ENCODE measurements at regions not wholly inside any gene's neighbourhood (a gene's known extent, or its start where the extent isn't known, plus 50 kb on each side); places are given as distances from the start of the nearest gene placed in this dataset.

- Histone ChIP-seq H3K27me3 (peaks cover 0 to 13% (median 0%) of the 10 kb centered on the region in 4 donors), H3K27ac (no peak overlapping the region), H3K4me1 (peaks cover 0 to 4% (median 0%) of the 10 kb centered on the region in 3 donors), H3K9me3 (no peaks in the 10 kb centered on the region), H3K36me3 (no peaks in the 10 kb centered on the region), H3K4me3 (no peak overlapping the region)
- no peak for TF ChIP-seq POLR2A (IDR thresholded peaks at IDR 0.05)
- TF ChIP-seq CTCF (IDR thresholded peaks at IDR 0.05) = no peak
- WGBS, 2 donors = 64 to 77% methylated on average over 2 of the region's 2 CpGs
- intact Hi-C loops (cut with DNase I) = no loop called here
- no peak for DNase-seq
Measured at GRCh38 chr17:33932996-33933395, 322.1 kb upstream of the CCL2 start.

GRCh38 chr17:33933576-33933975, 321.5 kb upstream of the CCL2 start:
- whole genome bisulfite sequencing, 2 donors = 48 to 71% methylated on average over 5 of the region's 5 CpGs

GRCh38 chr17:33934696-33935095, 320.4 kb upstream of the CCL2 start:
- Histone ChIP-seq H3K9me3 (no peaks in the 10 kb centered on the region), H3K4me1 (peaks cover 0 to 19% (median 0%) of the 10 kb centered on the region in 3 donors), H3K36me3 (no peaks in the 10 kb centered on the region), H3K27me3 (peaks cover 0 to 7% (median 0%) of the 10 kb centered on the region in 4 donors), H3K4me3 (no peak overlapping the region), H3K27ac (no peak overlapping the region)
- TF ChIP-seq POLR2A (IDR thresholded peaks at IDR 0.05) = no peak
- no peak for DNase-seq
- intact Hi-C loops (cut with DNase I) = no loop called here
- WGBS, 2 donors = 91 to 100% methylated on average over 1 of the region's 1 CpG

More at GRCh38 chr17:33933576-33933975, 321.5 kb upstream of the CCL2 start:
- Histone ChIP-seq H3K27ac (no peak overlapping the region), H3K4me3 (no peak overlapping the region), H3K27me3 (peaks cover 0 to 7% (median 0%) of the 10 kb centered on the region in 4 donors), H3K9me3 (no peaks in the 10 kb centered on the region), H3K36me3 (no peaks in the 10 kb centered on the region), H3K4me1 (peaks cover 0 to 7% (median 0%) of the 10 kb centered on the region in 3 donors)
- no peak for DNase-seq
- intact Hi-C loops (cut with DNase I) = no loop called here
- TF ChIP-seq CTCF (IDR thresholded peaks at IDR 0.05) = no peak
- TF ChIP-seq POLR2A (IDR thresholded peaks at IDR 0.05) = no peak

GRCh38 chr17:33935822-33936221, 319.3 kb upstream of the CCL2 start:
- intact Hi-C loops (cut with DNase I) = no loop called here
- WGBS, 2 donors = 85 to 96% methylated on average over 3 of the region's 4 CpGs
- no peak overlapping the region for H3K27ac ChIP-seq
- no peaks in the 10 kb centered on the region for H3K36me3 ChIP-seq
- TF ChIP-seq POLR2A (IDR thresholded peaks at IDR 0.05) = no peak
- TF ChIP-seq CTCF (IDR thresholded peaks at IDR 0.05) = no peak
- DNase-seq = no peak
- H3K4me3 ChIP-seq = no peak overlapping the region
- H3K27me3 ChIP-seq = peaks cover 0 to 7% (median 0%) of the 10 kb centered on the region in 4 donors
- H3K9me3 ChIP-seq = no peaks in the 10 kb centered on the region
- peaks cover 0 to 20% (median 0%) of the 10 kb centered on the region in 3 donors for H3K4me1 ChIP-seq

GRCh38 chr17:33936764-33937163, 318.3 kb upstream of the CCL2 start:
- Histone ChIP-seq H3K36me3 (no peaks in the 10 kb centered on the region), H3K9me3 (no peaks in the 10 kb centered on the region), H3K27me3 (peaks cover 0 to 7% (median 0%) of the 10 kb centered on the region in 4 donors), H3K4me3 (no peak overlapping the region), H3K27ac (no peak overlapping the region), H3K4me1 (peaks cover 0 to 20% (median 0%) of the 10 kb centered on the region in 3 donors)
- TF ChIP-seq POLR2A (IDR thresholded peaks at IDR 0.05) (no peak), CTCF (IDR thresholded peaks at IDR 0.05) (no peak)
- WGBS, 2 donors = 94 to 96% methylated on average over 5 of the region's 5 CpGs
- intact Hi-C loops (cut with DNase I) = no loop called here
- no peak for DNase-seq

- peaks cover 0 to 20% (median 0%) of the 10 kb centered on the region in 3 donors for H3K4me1 ChIP-seq
- TF ChIP-seq CTCF (IDR thresholded peaks at IDR 0.05) = no peak
- no peak for TF ChIP-seq POLR2A (IDR thresholded peaks at IDR 0.05)
- no peak for DNase-seq
- no peak overlapping the region for H3K4me3 ChIP-seq
- no peaks in the 10 kb centered on the region for H3K9me3 ChIP-seq
- H3K27me3 ChIP-seq = peaks cover 0 to 5% (median 0%) of the 10 kb centered on the region in 4 donors
- WGBS, 2 donors = 83 to 97% methylated on average over 4 of the region's 4 CpGs
- H3K36me3 ChIP-seq = no peaks in the 10 kb centered on the region
- intact Hi-C loops (cut with DNase I) = no loop called here
- no peak overlapping the region for H3K27ac ChIP-seq
Measured at GRCh38 chr17:33939959-33940358, 315.1 kb upstream of the CCL2 start.

Data from esophagus squamous epithelium (tissue), 5 donors.